ENCODE measurements at regions not wholly inside any gene's neighbourhood (a gene's known extent, or its start where the extent isn't known, plus 50 kb on each side); places are given as distances from the start of the nearest gene placed in this dataset.
"Not testable (repeated sequence)": the region's sequence is repeated elsewhere in the genome, so short reads cannot be mapped to it uniquely, and the experiment has no call there.

GRCh38 chr4:14893713-14894112 lies 108.6 kb upstream of the CPEB2 start:
- no peak for DNase-seq (ENCODE audit: low read depth)

DNA sequence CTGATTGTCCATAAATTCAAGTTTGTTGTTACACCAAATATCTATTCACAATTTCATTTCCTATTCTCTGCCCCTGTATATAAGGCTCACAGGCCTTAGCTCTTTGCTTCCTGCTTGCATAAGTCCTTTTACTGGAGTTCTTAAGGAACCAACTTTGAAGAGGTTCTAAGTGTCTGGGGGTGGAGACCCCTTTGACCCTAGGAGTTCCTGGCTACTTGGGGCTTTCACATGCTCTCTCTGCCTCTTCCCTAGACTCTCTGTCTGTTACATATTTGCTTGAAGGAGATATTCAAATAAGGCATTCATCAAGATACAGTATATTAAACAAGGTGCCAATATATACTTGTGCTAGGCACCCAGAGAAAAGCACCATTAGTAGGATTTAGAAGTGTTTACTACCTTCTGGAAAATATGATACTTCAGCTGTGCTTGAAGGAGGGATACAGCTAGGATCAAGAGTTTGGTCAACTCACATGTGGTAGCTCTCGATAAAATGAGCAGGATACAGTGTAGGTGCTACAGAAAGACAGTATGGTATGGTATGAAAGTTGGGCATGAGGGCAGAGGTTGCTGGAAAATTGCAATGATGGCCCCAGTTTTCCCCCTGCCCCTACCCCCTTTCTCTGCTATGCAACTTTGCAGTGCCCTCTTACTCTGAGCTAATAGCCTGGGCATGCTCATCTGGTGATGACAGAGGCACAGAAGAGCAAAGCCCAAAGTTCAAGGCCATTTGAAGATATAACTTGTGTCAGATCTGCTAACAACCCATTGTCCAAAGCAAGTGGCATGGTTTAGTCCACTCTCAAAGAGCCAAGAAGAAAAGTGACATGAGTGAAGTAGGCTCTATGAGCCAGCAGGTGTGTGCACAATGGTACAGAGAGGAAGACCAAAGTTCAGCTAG lies 107.6 kb upstream of the CPEB2 start:
- DNase-seq (ENCODE audit: low read depth) = no peak

DNA sequence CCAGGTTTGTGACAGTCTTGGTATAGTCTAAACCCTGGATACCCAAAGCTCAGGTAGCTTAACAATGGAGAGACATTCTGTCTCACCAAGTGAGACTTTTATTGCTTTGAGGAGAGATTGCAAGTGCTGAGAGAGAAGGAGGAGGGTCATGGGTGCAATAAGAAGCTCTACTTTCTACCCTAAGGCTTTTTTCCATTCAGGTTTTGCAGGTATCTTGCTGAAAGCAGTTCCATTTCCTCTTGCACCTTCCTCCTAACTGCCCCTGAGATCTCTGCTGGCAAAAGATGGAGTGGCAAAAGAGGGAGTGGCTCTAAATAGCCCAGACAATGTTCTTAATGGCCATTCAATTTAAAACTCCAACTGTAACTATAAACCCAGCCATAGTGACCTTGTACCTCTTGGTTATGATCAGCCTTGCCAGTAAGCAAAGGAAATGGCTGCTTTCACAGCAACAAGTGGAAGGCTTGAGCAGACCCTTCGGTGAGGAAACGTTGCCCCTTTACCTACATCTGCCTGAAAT lies 105.6 kb upstream of the CPEB2 start:
- no peak for DNase-seq (ENCODE audit: low read depth)

DNA sequence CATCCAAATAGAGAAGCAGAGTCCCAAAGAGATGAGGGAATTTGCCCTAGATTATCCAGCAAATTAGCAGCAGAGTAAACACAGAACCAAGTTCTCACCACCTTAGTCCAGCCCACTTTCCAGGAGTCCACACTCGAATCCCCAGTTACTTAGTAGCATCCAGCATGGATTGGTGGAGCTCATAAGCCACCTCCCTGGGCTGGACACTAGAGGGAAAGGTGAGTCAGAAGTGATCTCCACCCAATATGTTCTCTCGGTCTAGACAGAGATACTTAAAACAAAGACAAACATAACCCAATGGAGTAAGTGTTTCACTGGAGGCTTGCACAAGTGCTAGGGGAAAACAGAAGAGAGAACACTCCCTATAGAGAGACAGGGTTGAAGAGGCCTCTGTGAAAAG lies 105.1 kb upstream of the CPEB2 start:
- DNase-seq (ENCODE audit: low read depth) = no peak

- DNase-seq (ENCODE audit: low read depth) = no peak
Observed at GRCh38 chr4:14898989-14899388, 103.3 kb upstream of the CPEB2 start.

DNA sequence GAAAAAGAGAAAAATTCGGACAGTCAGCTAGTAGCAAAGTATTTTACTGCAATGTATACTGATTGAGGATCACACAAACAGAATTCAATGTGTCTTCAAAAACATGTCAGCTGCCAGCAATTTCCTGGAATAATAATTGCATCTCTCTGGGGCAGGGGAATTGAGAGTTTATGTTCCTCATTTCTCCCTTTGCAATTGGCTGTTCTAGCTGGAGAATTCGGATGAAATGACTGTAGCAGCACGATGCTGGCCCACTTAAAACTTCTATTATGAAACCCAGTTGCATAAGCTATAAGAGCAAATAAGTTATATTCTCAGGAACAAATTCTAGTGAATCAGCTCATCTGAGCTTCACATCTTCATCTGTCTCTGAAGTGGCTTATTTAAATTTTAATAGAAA lies 99.9 kb upstream of the CPEB2 start:
- DNase-seq (ENCODE audit: low read depth) = no peak

- no peak for DNase-seq (ENCODE audit: low read depth)
Observed at GRCh38 chr4:14903321-14903720, 99.0 kb upstream of the CPEB2 start.

- peak; percentile 67 for DNase-seq (ENCODE audit: low read depth)
Observed at GRCh38 chr4:14906805-14907204, 95.5 kb upstream of the CPEB2 start.

DNA sequence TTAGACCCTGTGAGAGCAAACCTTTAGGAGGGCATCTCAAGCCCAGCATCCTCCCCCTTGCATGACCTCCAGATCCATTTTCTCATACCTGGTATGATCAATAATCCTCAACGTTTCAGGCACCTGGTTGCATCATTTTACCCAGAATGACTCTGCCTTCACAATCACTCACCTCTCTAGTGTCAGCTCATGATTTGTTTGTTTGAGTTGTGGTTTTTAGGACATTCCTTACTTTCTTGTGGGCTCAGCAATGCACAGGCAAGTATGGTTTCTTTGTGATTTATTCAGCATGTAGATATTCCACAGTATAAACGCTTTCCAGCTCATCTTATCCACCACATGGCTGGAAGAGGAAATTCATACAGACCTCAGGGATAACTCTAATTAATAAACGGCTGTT lies 93.6 kb upstream of the CPEB2 start:
- no peak for DNase-seq (ENCODE audit: low read depth)

GRCh38 chr4:14910411-14910810 lies 91.9 kb upstream of the CPEB2 start:
- DNase-seq (ENCODE audit: low read depth) = no peak

DNA sequence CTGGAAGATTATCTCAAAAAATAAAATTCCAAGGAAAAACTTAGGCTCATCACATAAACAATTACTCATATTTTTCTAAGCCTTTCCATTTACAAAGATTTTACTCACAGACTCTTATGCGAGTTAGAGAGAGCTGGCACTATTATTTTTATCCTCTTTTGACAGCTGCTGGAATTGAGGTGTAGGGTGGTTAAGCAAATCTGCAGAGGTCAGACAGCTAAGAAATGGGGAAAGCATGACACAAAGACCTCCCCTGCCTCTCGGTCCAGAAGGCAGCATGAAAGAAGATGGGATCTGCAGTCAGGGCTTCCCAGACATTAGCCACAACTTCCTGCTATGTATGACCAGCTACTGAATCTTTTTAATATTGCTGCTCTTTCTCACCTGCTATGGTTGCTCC lies 89.9 kb upstream of the CPEB2 start:
- peak; percentile 67 for DNase-seq (ENCODE audit: low read depth)

DNA sequence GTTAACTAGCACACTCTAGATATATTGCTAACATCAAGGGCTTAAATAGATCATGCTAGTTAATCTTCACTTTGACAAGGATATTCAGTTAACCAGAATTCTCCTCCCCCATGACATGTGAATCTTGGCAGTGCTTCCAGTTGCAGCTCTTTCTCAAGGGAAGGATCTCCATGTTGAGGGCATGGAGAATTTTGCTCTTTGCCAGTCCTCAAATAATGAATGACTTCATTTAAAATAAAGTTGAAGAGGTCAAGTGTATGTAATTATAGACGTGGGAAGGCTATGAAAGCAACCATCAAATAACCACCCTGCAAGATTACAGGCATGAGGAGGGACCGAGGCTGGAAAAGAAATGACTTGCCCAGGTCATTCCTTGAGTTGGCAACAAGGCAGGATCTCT lies 87.3 kb upstream of the CPEB2 start:
- DNase-seq (ENCODE audit: low read depth) = peak; percentile 67

- peak; percentile 96 for DNase-seq (ENCODE audit: low read depth)
Observed at GRCh38 chr4:14916554-14917297, 85.6 kb upstream of the CPEB2 start.

- no peak for DNase-seq (ENCODE audit: low read depth)
Observed at GRCh38 chr4:14917298-14917633, 85.0 kb upstream of the CPEB2 start.

DNA sequence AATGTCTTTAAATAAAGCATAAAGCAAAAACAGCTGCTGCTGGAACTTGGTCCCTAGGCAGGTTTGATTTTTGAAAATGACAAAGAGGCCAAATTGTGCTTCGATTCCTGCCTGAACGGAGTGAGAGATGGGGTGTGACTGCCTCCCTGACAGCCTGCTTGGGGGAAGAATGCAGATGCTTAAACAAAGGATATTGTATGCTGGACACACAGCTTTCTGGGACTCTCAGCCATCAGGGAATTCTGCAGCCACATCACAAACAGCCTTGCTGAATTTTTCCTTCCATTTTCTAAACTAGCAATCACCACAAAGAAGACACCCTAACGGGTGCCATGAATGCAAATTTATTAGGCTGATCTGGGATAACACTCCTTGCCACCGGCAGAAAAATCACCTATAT lies 83.9 kb upstream of the CPEB2 start:
- DNase-seq (ENCODE audit: low read depth) = no peak

GRCh38 chr4:14919785-14920184 lies 82.5 kb upstream of the CPEB2 start:
- DNase-seq (ENCODE audit: low read depth) = no peak

- peak; percentile 76 for DNase-seq (ENCODE audit: low read depth)
Observed at GRCh38 chr4:14920237-14920636, 82.0 kb upstream of the CPEB2 start.

- no peak for DNase-seq (ENCODE audit: low read depth)
Observed at GRCh38 chr4:14920759-14921320, 81.4 kb upstream of the CPEB2 start.

DNA sequence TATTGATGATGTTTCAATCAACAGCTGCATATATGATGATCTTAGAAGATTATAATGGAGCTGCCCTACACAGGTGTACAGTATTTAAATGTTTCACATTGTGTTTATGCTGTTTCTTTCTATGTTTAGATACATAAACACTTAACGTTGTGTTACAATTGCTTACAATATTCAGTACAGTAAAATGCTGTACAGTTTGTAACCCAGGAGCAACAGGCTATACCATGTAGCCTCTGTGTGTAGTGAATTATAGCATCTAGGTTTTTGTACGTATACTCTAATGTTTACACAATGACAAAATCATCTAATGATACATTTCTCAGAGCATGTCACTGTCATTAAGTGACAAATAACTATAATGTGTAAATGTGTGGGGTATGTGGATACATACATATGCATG lies 80.5 kb upstream of the CPEB2 start:
- DNase-seq (ENCODE audit: low read depth) = not testable (repeated sequence)

DNA sequence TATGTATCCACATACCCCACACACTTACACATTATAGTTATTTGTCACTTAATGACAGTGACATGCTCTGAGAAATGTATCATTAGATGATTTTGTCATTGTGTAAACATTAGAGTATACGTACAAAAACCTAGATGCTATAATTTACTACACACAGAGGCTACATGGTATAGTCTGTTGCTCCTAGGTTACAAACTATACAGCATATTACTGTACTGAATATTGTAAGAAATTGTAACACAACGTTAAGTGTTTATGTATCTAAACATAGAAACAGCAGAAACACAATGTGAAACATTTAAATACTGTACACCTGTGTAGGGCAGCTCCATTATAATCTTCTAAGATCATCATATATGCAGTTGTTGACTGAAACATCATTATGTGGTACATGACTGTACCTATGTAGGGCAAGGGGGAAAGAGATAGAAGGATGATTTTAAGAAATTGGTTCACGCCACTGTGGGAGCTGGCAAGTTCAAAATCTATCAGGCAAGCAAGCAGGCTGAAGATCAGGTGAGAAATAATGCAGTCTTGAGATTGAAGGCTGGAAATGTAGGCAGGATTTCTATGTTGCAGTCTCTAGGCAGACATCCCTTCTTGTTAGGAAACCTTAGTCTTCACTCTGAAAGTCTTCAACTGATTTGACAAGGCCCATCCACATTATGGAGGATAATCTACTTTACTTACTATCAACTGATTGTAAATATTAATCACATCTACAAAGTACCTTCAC lies 78.0 kb upstream of the CPEB2 start:
- no peak for DNase-seq (ENCODE audit: low read depth)

DNA sequence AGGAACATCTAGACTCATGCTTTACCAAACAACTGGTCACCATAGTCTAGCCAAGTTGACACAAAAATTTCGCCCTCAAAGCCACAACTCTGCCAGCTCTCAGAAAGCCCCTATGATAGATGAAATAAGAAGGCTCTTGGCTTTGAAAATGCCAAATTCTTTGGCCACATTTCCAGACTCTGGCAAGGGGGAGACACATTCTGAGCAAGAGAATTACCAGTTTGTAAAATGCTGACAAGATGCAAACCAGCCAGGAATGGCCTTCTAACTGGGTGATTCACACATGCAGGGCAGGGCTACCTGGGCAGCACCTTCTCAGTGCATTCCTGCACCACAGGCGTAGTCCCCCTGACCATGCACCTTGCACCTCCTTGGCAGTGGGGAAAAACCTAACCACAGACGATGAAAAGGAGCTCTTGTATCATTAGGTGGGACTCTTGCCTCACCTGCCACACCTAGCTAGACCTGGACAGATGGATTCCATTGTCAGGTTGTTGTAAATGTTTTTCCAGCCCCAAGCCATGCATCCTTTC lies 77.4 kb upstream of the CPEB2 start:
- DNase-seq (ENCODE audit: low read depth) = no peak
